HG03469 (cell line): ENCODE measurements at regions not wholly inside any gene's neighbourhood (a gene's known extent, or its start where the extent isn't known, plus 50 kb on each side); places are given as distances from the start of the nearest gene placed in this dataset.

Experiments used
- ATAC-seq: cut with Tn5 transposase; IDR thresholded peaks from one replicate; pipeline ENCODE4 v1.9.1; 2021; ENCODE audit warnings: mild to moderate bottlenecking, moderate library complexity, moderate number of reproducible peaks; ENCODE audit not compliant: unreplicated experiment

- no peak for ATAC-seq
These were observed 156.5 kb upstream of the ZNF507 start for GRCh38 chr19:32188921-32189320.

GRCh38 chr19:32189956-32190706 is 155.3 kb upstream of the ZNF507 start:
- ATAC-seq: no peak

- ATAC-seq: no peak
These were observed 153.5 kb upstream of the ZNF507 start for GRCh38 chr19:32191921-32192320.

- no peak for ATAC-seq
These were observed 149.5 kb upstream of the ZNF507 start for GRCh38 chr19:32195706-32196610.

- ATAC-seq: no peak
These were observed 148.6 kb upstream of the ZNF507 start for GRCh38 chr19:32196690-32197420.

GRCh38 chr19:32197896-32198882 is 147.2 kb upstream of the ZNF507 start:
- ATAC-seq: no peak

- no peak for ATAC-seq
These were observed 145.8 kb upstream of the ZNF507 start for GRCh38 chr19:32199501-32200040.

- ATAC-seq: no peak
These were observed 144.9 kb upstream of the ZNF507 start for GRCh38 chr19:32200312-32201038.

- no peak for ATAC-seq
These were observed 144.2 kb upstream of the ZNF507 start for GRCh38 chr19:32201211-32201610.

GRCh38 chr19:32201636-32202051 is 143.8 kb upstream of the ZNF507 start:
- no peak for ATAC-seq

GRCh38 chr19:32202244-32202643 is 143.2 kb upstream of the ZNF507 start:
- ATAC-seq: no peak

GRCh38 chr19:32203161-32203560 is 142.2 kb upstream of the ZNF507 start:
- no peak for ATAC-seq

- no peak for ATAC-seq
These were observed 139.3 kb upstream of the ZNF507 start for GRCh38 chr19:32206065-32206464.

GRCh38 chr19:32208060-32208459 is 137.3 kb upstream of the ZNF507 start:
- ATAC-seq: no peak

- no peak for ATAC-seq
These were observed 126.0 kb upstream of the ZNF507 start for GRCh38 chr19:32219392-32219791.

- no peak for ATAC-seq
These were observed 125.4 kb upstream of the ZNF507 start for GRCh38 chr19:32219881-32220472.

GRCh38 chr19:32220951-32221350 is 124.5 kb upstream of the ZNF507 start:
- ATAC-seq: no peak

GRCh38 chr19:32222556-32222955 is 122.9 kb upstream of the ZNF507 start:
- no peak for ATAC-seq

GRCh38 chr19:32223106-32223505 is 122.3 kb upstream of the ZNF507 start:
- ATAC-seq: no peak
